CD4-positive, alpha-beta T cell treated with Interferon gamma for 1 hour (primary cell): ENCODE measurements at regions not wholly inside any gene's neighbourhood (a gene's known extent, or its start where the extent isn't known, plus 50 kb on each side); places are given as distances from the start of the nearest gene placed in this dataset.

Source experiments
- DNase-seq: peaks from one replicate; pipeline ENCODE4 v3.0.0-alpha.2; 2020

DNA sequence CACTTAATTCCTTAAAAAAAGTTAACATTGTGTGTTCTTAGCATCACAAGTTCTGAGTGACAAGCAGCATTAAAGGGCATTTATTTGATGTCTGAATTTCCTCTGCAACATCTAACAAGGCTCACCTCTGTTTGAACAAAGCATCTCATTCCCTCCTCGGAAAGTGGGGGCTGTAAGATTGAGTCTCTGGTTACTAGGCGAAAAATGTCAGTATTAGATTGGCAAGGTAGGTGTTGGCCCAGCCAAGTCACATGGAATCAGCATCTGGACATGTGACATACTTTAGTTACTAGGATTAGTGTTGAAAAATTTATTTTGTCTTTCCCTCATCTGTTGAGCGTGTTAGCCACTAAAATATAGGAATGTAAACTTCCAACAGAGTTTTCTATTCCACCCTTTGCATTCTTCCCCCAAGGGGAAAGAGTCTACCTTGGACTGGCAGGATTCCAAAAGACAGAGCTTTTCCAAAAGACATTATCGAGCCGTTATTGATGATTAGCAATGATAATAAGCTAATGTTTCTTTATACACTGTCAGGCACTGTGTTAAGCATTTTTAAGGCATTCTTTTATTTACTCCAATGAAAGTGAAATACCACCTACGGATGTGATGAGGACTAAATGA is 194.9 kb upstream of the BTG1 start:
- DNase-seq: no peak

DNA sequence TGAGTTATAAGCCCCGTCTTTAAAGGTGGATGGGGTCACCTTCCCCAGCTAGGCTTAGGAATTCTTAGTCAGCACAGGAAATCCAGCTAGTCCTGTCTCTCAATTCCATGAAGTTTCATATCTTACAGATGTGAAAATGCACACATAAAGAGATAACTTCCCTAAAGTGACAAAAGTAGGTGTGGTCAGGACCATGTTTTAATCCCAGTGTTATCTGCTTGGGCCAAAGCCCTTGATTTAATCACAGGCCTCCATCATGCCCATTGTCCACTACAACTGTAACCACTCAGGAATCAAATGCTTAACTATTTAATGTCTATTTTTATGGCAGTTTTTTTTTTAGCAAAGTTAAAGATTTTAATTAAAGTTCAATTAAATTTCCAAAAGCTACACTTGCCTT is 194.4 kb upstream of the BTG1 start:
- DNase-seq: no peak

DNA sequence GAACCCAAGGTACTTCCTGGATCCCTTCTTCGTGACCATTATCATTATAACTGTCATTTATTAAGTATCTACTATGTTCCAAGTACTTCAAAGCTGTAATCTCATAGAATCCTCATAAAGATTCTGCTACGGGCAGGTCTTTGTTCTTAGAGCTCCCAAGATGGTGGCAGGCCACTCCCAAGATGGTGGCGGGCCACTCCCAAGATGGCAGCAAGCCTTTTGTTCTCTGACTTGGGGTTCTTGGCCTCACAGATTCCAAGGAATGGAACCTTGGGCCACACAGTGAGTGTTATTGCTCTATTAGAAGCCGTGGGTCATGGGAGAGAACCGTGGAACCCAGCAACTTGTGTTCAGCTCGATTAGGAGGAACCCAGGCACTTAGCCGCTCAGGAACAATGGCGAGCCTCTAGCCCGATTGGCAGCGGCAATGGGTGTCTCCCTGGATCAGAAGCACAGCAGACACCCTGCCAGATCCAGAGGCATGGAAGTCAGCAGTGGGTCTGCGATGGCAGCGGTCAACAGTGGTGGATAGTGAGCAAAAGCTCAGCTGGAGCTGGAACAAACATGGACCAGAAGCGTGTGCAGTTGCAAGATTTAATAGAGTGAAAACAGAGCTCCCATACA is 193.7 kb upstream of the BTG1 start:
- DNase-seq: no peak

DNA sequence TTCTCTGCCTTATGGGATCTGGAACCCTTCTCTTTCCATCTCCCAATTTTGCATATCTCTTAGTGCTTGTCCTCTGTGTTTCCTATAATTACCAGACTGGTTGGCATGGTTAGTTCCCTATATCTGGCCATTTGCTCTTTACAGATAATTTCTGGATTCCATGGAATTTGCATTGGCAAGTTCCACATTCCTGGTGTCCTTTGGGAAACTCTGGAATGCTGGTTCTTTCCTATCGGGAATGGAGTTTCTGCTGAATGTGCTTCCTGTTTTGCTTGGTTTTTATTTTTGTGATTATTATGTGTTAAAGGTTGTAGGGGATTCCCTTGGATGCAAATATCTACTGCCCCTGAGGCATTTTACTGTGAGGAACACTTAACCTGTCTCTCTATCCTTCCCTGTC is 193.0 kb upstream of the BTG1 start:
- DNase-seq: no peak

DNA sequence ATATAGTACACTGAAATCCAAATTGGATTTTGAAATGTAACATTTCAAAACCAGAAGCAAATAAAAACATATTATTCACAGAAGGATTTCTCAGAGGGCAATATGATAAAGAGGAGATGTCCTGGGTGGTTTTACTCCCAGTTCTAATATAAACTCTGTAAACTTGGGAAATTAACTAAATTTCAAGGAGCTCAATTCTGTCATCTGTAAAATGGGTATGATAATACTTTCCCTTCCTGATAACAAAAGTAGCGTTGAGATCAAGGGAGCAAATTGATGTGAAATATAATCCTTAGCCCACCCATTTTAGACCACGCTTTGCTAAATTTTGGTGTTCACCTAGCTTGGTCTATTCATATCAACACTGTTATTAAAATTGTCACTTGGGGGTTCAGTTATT is 192.5 kb upstream of the BTG1 start:
- DNase-seq: no peak

DNA sequence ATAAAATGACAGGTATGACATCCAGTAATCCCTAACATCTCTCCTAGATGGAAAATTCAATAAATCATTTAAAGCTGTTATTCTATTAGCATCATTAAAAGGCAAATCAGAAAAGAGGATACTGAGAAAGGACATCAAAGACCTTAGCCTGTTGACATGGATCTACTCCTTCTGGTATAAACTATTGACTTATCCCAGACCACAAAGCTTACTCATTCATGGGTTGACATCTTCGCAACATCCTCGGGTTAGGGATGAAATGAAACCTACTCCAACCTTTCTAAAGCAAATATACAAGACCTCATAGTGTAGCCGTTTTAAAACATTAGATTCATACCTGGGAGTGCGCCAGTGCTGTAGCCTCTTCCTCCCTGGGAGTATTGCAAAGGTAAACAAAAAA is 191.5 kb upstream of the BTG1 start:
- no peak for DNase-seq

DNA sequence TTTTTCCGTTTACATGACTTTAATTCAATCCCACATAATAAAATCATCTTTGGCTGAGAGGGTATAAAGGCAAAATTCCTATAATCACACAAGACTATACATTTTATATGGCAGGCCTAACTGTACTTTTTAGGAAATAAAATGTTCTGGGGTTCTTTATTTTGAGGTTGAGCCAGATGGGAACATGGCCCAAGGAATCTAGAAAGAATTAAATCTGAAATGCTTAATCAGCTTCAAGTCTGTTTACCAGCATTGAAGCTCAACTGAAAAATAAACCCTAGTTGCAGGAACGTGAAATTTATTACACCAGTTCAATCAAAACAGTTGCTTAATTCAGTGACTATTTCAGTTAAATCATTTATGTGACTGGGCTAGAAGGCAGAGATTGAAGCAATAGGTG is 191.0 kb upstream of the BTG1 start:
- no peak for DNase-seq

DNA sequence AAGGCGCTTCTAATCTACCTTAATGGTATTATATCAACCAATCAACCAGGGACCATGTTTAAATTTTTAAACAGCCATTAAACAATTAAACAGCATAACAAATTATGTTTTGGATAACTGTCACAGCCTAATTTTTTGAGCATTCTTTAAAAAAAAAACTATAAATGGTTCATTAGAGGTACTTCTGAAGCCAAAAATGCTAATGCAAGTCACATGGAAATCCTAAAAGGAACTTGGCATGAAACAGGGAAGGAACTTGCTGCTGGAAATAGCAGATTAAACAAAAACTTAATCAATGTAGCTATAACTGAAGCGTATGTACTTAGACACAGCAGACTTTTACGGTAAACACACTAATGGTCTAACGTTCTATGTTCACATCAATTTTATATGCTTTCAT is 190.2 kb upstream of the BTG1 start:
- no peak for DNase-seq

DNA sequence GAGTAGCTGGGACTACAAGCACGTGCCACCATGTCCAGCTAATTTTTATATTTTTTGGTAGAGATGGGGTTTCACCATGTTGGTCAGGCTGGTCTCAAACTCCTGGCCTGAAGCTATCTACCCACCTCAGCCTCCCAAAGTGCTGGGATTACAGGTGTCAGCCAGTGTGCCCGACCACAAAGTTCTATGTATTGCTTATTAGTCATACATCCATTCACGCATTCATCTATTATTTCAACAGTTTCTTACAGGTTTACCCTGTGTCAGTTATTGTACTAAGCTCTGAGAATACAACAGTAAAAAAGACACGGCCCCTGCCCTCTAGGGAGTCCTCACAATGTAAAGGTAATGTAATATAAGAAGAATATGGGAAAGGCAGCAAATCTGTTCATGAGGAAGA is 188.9 kb upstream of the BTG1 start:
- no peak for DNase-seq

DNA sequence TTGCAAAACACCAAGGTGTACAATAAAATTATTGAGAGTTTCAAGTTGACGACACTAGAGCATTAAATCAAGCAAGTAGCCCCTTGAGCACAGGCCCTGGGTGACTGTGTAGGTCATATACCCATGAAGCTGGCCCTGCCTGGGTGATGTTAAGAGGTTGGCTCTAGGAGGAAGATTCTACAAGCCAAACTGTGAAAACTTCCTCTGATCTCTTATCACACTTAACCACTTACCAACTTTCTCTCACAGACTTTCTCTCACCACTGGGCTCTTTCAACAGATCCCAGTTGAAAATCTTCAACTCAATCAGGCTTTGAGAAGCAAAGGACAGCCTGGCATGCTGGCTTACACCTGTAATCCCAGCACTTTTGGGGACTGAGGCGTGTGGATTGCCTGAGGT is 186.9 kb upstream of the BTG1 start:
- DNase-seq: no peak

DNA sequence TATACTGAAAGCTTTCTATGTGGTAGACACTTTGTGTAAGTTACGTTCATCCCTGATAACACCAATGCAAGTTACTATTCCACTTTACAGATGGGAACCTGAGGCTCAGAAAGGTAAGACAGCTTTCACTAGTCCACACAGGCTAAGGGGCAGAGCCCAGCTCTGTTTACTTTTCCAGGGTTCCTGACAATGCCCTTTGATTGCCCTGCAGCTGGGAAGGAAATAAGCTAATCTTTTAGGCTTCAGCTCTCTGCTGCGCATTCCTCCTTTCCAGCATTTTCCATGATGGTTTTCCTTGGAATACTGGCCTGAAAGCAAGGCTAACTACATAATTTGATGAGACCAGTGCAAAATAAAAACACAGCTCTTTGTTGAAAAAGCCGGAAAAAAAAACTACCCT is 185.7 kb upstream of the BTG1 start:
- no peak for DNase-seq

DNA sequence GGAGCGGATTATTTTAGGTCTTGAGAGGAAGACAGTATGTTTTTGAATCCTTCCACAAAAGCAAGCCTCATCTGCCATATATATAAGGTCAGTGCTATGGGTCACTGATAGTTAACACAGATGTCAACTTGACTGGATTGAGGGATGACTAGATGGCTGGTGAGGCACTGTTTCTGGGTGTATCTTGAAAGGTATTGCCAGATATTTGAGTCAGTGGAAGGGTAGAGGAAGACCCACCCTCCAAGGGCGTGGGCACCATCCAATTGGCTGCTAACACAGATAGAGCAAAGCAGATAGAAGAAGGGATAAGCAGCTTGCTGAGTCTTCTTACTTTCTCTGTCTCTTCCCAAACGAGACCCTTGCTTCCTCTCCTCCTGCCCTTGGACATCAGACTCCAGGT is 185.0 kb upstream of the BTG1 start:
- DNase-seq: no peak

DNA sequence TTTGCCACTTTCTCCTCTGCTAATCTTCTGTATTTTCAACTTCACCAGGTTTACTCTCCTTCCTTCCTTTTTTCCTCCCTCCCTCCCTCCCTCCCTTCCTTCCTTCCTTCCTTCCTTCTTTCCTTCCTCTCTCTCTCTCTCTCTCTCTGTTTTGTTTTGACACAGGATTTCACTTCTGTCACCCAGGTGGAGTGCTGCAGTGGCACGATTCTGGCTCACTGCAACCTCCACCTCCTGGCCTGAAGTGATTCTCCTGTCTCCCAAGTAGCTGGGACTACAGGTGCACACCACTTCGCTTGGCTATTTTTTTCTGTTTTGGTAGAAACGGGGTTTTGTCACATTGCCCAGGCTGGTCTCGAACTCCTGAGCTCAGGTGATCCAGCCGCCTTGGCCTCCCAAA is 181.2 kb upstream of the BTG1 start:
- DNase-seq: no peak

DNA sequence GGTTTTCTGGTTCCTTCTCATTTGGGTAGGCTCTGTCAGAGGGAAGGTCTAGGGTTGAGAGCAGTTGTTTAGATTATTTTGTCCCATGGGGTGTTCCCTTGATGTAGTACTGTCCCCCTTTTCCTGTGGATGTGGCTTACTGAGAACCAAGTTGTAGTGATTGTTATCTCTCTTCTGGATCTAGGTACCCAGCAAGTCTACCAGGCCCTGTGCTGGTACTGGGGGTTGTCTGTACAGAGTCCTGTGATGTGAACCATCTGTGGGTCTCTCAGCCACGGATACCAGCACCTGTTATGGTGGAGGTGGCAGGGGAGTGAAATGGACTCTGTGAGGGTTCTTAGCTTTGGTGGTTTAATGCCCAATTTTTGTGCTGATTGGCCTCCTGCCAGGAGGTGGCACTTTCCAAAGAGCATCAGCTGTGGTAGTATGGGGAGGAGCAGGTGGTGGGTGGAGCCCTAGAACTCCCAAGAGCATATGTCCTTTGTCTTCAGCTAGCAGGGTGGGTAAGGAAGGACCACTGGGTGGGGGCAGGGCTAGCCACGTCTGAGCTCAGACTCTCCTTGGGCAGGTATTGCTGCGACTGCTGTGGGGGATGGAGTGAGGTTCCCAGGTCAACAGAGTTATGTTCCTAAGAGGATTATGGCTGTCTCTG is 179.3 kb upstream of the BTG1 start:
- DNase-seq: no peak

DNA sequence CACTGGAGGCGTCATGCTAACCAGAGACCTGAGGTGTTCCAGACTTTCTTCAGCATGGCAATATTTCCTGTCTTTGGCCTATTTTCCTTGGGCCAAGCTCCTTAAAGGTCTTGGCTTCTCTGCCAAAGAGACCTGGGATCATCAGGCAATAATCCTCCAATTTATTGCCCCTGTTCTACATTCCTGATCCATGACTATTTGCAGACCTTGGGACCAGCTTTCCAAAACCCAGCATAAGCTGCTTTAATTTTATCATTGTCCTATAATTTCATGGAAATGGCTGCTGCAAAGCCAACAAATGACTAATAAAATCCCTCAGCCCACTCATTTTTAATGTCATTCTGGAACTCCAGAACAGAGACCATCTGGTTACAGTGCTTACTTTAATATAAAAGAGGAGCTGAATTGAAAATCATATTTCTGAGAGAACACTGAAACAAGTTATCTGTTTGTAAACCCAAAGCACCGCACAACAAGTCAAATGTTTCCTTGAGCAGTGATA is 166.9 kb upstream of the BTG1 start:
- no peak for DNase-seq

DNA sequence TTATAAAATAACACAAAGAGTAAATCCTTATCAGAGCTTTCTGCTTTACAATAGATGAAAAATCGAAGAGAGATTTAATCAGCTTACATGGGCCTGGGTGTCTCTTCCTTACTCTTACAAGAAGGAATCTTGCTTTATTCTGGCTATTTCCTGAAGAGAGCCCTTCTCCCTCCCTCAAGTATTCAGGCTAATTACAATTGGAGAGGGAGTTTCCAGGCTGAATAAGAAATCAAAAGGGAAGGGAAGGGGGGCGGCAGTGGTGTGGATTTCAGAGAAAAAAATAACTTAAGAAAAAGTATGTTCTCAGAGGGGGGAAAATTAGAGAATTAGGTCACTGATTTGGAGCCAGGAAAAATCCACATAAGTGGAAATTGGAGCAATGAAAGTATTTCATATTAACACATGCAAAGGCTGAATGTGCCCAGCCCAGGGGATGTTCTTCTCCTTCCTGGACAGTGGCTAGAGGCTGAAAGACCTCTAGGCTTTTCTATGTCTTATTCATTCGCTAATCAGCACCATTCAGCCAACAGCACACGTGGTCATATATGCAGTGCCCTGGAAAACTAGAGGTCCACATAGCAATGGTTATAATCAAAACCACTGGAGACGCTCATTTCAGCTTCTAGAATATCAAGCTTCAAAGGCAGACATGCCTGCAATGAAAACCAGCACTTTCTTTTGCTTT is 158.9 kb upstream of the BTG1 start:
- no peak for DNase-seq

DNA sequence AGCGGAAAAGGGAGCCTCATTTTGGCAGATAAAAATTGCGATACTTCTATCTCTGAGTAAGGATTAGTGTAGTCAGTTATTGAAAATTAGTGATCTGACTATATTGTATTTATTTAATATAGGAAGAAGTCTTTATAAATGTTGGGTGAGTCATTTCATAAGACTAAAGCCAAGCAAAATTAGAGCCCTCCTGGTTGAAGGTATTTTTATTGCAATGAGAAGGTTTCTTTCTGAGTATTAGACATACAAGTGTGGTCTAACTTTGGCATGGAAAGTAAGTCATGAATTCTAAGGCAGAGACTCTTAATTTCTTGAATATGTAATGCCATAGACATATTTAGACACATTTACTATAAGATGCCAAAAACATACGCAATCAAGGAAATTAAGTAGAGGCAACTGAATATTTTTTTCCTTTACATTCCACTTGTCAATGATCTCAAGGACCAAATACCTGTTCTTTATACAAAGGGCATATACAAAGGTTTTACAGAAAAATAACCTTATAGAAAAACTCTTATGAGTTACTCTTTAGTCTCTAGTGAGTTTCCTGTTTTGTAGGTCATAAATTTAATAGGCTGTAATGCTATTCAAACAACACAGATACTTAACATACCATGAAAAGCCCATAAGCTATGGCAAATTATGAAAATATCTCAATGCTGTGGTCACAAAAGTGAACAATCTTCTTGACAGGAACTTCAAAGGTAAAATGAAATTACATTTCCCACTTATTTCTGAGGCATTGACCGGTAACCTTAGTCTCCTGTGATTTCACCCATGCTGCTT is 156.6 kb upstream of the BTG1 start:
- no peak for DNase-seq

DNA sequence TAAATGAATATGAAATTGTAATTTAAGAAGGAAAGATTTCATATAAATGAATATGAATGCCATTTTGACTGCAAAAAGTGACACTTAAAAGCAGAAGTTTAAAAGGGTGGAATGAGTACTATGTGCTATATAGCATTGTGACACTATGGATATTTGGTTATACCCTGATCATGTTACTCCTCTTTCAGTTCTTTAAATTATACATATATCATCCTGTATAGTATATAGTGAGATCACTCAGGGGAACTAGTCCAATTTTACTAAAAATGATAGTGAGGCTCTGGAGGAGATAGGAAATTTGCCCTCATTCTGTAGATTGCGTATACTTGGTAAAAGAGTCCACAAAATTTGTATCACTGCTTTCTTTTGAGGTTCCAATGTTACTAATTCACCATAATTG is 155.7 kb upstream of the BTG1 start:
- no peak for DNase-seq

DNA sequence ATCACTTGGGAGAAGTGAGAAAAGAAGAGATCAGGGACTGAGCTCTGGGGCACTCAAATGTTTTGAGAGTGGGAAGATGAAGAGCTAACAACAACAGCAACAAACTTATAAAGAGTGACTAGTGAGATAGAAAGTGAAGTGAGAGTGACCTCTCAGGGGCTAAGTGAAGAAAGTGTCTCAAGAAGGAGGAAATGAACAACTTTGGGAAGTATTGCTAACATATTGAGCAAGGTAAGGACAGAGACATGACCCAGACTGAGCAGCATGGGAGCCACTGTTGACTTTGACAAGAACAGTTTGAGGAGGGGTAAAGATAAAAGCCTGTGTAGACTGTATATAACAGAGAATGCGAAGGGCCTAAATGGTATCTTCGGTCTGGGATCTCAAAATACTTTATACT is 155.1 kb upstream of the BTG1 start:
- DNase-seq: no peak

DNA sequence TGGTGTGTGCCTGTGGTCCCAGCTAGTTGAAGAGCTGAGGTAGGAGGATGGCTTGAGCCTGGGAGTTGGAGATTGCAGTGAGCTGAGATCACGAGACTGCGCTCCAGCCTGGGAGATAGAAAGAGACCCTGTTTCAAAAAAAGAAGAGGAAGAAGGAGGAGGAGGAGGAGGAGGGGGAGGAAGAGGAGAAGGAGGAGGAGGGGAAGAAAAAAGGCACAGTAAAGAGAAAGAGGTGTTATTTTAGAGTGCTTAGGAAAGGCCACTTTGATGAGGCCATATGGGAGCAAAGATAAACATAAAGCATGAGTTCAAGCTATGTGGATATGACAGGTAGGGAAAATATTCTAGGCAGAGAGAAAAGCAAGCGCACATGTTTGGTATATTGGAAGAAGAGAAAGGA is 154.1 kb upstream of the BTG1 start:
- DNase-seq: no peak

DNA sequence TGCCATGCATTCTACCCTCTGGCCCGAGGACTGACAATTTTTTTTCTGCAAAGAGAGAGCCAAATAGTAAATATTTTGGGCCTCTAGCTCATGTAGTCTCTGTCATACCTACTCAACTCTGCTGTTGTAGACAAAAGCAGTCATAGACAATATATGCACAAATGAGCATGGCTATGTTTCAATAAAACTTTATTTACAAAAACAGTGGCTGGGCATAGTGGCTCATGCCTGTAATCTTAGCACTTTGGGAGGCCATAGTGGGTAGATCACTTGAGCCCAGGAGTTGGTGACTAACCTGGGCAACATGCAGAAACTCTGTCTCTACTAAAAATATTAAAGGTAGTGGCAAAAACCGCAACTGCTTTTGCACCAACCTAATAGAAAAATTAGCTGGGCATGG is 153.7 kb upstream of the BTG1 start:
- DNase-seq: no peak

DNA sequence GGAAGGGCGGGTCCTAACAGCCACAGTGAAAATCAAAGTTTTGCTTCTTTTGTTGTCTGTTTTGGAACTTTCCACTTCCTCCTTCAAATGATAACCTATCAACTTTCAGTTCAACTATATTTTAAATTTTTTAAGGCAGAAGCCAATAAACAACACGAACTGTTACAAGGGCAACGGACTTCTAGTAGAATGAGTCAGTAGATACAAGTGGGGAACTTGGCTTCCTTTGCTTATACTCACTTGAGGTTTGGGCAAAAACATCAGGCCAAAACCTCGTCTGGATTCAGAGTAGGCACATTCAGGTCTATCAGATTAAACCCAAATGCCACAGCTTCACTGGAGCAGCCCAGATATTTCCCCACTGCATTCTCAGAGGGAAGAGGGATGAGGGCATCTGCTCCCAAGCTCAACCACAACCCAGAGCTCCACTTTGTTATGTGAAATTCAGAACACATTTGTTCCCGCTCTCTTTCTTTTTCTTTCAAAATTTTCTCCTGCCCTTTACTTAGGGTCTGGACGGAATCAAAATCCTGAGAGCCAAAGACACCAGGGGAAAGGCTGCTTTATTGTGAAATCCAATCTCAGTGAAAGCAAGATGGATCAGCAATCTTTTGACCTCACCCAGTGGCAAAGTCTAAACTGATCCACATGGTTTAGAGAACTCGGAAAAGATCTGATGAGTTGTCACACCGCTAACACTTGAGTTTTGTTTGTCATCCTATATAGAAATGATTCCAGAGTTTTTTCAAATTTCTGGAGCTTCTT is 152.5 kb upstream of the BTG1 start:
- no peak for DNase-seq

DNA sequence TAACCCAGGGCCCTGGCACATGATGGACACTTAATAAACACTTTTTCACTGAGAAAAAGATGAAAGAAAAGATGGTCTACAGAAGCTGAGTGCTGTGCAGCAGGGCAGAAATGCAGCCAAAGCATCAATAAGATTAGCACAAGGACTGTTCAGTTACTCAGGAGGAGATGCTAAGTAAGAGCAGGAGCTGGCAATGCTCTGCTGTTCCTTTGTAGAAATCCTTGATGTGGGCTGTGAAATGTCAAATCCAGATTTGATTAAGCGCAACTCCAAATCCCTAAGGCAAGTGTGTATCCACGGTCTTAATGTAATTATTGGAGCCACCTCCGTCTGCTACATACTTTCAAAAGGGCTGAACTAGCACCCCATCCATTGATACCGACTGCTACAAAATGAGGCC is 151.8 kb upstream of the BTG1 start:
- no peak for DNase-seq
